Activated T-cell treated with anti-CD3 and anti-CD28 coated beads, Interleukin-2, amount 50 U/mL, for 24 hours (primary cell): ENCODE measurements at regions not wholly inside any gene's neighbourhood (a gene's known extent, or its start where the extent isn't known, plus 50 kb on each side); places are given as distances from the start of the nearest gene placed in this dataset.
"Not testable (repeated sequence)": the region's sequence is repeated elsewhere in the genome, so short reads cannot be mapped to it uniquely, and the experiment has no call there.

Source experiments
- DNase-seq: peaks from one replicate; pipeline ENCODE4 v3.0.0-alpha.2; 2020
- H3K27ac Mint-ChIP-seq: 2 replicates; pipeline ENCODE4 v1.8.0; 2020; ENCODE audit warnings: mild to moderate bottlenecking, mixed read lengths
- H3K27me3 Mint-ChIP-seq: 2 replicates; pipeline ENCODE4 v1.8.0; 2020; ENCODE audit warnings: mixed read lengths
- H3K36me3 Mint-ChIP-seq: 2 replicates; pipeline ENCODE4 v1.8.0; 2020; ENCODE audit warnings: low read depth, mixed read lengths
- H3K4me1 Mint-ChIP-seq: 2 replicates; pipeline ENCODE4 v1.8.0; 2020; ENCODE audit warnings: low read depth, mixed read lengths
- H3K4me3 Mint-ChIP-seq: 2 replicates; pipeline ENCODE4 v1.8.0; 2020; ENCODE audit warnings: mild to moderate bottlenecking, moderate library complexity, mixed read lengths
- H3K9me3 Mint-ChIP-seq: 2 replicates; pipeline ENCODE4 v1.8.0; 2020; ENCODE audit warnings: mixed read lengths

- Mint-ChIP-seq H3K9me3 (no peaks in the 10 kb centered on the region), H3K27ac (no peak overlapping the region), H3K4me3 (no peak overlapping the region), H3K36me3 (no peaks in the 10 kb centered on the region), H3K27me3 (peaks cover 22% of the 10 kb centered on the region), H3K4me1 (no peaks in the 10 kb centered on the region)
- no peak for DNase-seq
Measured at GRCh38 chr16:79946252-79946651, 345.7 kb upstream of the MAF start.

- Mint-ChIP-seq H3K4me1 (no peaks in the 10 kb centered on the region), H3K4me3 (no peak overlapping the region), H3K36me3 (no peaks in the 10 kb centered on the region), H3K27ac (no peak overlapping the region), H3K27me3 (peaks cover 14% of the 10 kb centered on the region), H3K9me3 (no peaks in the 10 kb centered on the region)
- DNase-seq: no peak
Measured at GRCh38 chr16:79943736-79944135, 343.2 kb upstream of the MAF start.

GRCh38 chr16:79938575-79938974 is 338.0 kb upstream of the MAF start:
- Mint-ChIP-seq H3K27me3 (peaks cover 3% of the 10 kb centered on the region), H3K36me3 (no peaks in the 10 kb centered on the region), H3K27ac (no peak overlapping the region), H3K4me1 (no peaks in the 10 kb centered on the region), H3K4me3 (no peak overlapping the region), H3K9me3 (no peaks in the 10 kb centered on the region)
- DNase-seq: no peak

- not testable (repeated sequence) for H3K9me3 Mint-ChIP-seq, H3K27me3 Mint-ChIP-seq, H3K36me3 Mint-ChIP-seq, H3K4me3 Mint-ChIP-seq, H3K27ac Mint-ChIP-seq, H3K4me1 Mint-ChIP-seq, DNase-seq
Measured at GRCh38 chr16:79937671-79938070, 337.1 kb upstream of the MAF start.

- Mint-ChIP-seq H3K27ac (no peak overlapping the region), H3K27me3 (no peaks in the 10 kb centered on the region), H3K4me1 (no peaks in the 10 kb centered on the region), H3K4me3 (no peak overlapping the region), H3K36me3 (no peaks in the 10 kb centered on the region), H3K9me3 (no peaks in the 10 kb centered on the region)
- no peak for DNase-seq
Measured at GRCh38 chr16:79933603-79934002, 333.1 kb upstream of the MAF start.

- Mint-ChIP-seq H3K27me3 (no peaks in the 10 kb centered on the region), H3K4me3 (no peak overlapping the region), H3K27ac (no peak overlapping the region), H3K9me3 (no peaks in the 10 kb centered on the region), H3K36me3 (no peaks in the 10 kb centered on the region), H3K4me1 (no peaks in the 10 kb centered on the region)
- DNase-seq: no peak
Measured at GRCh38 chr16:79932572-79932971, 332.0 kb upstream of the MAF start.

- Mint-ChIP-seq H3K27ac (no peak overlapping the region), H3K27me3 (no peaks in the 10 kb centered on the region), H3K36me3 (no peaks in the 10 kb centered on the region), H3K4me1 (no peaks in the 10 kb centered on the region), H3K9me3 (no peaks in the 10 kb centered on the region), H3K4me3 (no peak overlapping the region)
- DNase-seq: no peak
Measured at GRCh38 chr16:79931721-79932120, 331.2 kb upstream of the MAF start.

- Mint-ChIP-seq H3K27me3 (no peaks in the 10 kb centered on the region), H3K4me3 (no peak overlapping the region), H3K27ac (no peak overlapping the region), H3K4me1 (no peaks in the 10 kb centered on the region), H3K9me3 (no peaks in the 10 kb centered on the region), H3K36me3 (no peaks in the 10 kb centered on the region)
- DNase-seq: no peak
Measured at GRCh38 chr16:79929260-79929965, 328.9 kb upstream of the MAF start.

- Mint-ChIP-seq H3K4me1 (no peaks in the 10 kb centered on the region), H3K27ac (no peak overlapping the region), H3K4me3 (no peak overlapping the region), H3K36me3 (no peaks in the 10 kb centered on the region), H3K27me3 (no peaks in the 10 kb centered on the region), H3K9me3 (no peaks in the 10 kb centered on the region)
- DNase-seq: no peak
Measured at GRCh38 chr16:79928142-79928873, 327.8 kb upstream of the MAF start.

- H3K27me3 Mint-ChIP-seq: no peaks in the 10 kb centered on the region
- no peaks in the 10 kb centered on the region for H3K9me3 Mint-ChIP-seq
- H3K4me1 Mint-ChIP-seq: no peaks in the 10 kb centered on the region
- H3K4me3 Mint-ChIP-seq: no peak overlapping the region
- H3K36me3 Mint-ChIP-seq: no peaks in the 10 kb centered on the region
- H3K27ac Mint-ChIP-seq: no peak overlapping the region
- DNase-seq: no peak
Measured at GRCh38 chr16:79926451-79927205, 326.1 kb upstream of the MAF start.

- no peak for DNase-seq
- Mint-ChIP-seq H3K9me3 (no peaks in the 10 kb centered on the region), H3K36me3 (no peaks in the 10 kb centered on the region), H3K4me3 (no peak overlapping the region), H3K27ac (no peak overlapping the region), H3K27me3 (peaks cover 5% of the 10 kb centered on the region), H3K4me1 (no peaks in the 10 kb centered on the region)
Measured at GRCh38 chr16:79923431-79923830, 322.9 kb upstream of the MAF start.

GRCh38 chr16:79920685-79921084 is 320.1 kb upstream of the MAF start:
- no peak overlapping the region for H3K4me3 Mint-ChIP-seq
- no peaks in the 10 kb centered on the region for H3K4me1 Mint-ChIP-seq
- peaks cover 5% of the 10 kb centered on the region for H3K27me3 Mint-ChIP-seq
- no peak overlapping the region for H3K27ac Mint-ChIP-seq
- no peaks in the 10 kb centered on the region for H3K9me3 Mint-ChIP-seq
- no peak for DNase-seq
- no peaks in the 10 kb centered on the region for H3K36me3 Mint-ChIP-seq

- no peak overlapping the region for H3K4me3 Mint-ChIP-seq
- no peaks in the 10 kb centered on the region for H3K36me3 Mint-ChIP-seq
- DNase-seq: no peak
- H3K27me3 Mint-ChIP-seq: peaks cover 12% of the 10 kb centered on the region
- H3K9me3 Mint-ChIP-seq: no peaks in the 10 kb centered on the region
- no peak overlapping the region for H3K27ac Mint-ChIP-seq
- no peaks in the 10 kb centered on the region for H3K4me1 Mint-ChIP-seq
Measured at GRCh38 chr16:79918916-79919315, 318.4 kb upstream of the MAF start.

GRCh38 chr16:79915761-79916160 is 315.2 kb upstream of the MAF start:
- no peak overlapping the region for H3K4me3 Mint-ChIP-seq

More at GRCh38 chr16:79915761-79916160, 315.2 kb upstream of the MAF start:
- no peak for DNase-seq
- H3K27me3 Mint-ChIP-seq: peaks cover 11% of the 10 kb centered on the region
- H3K9me3 Mint-ChIP-seq: no peaks in the 10 kb centered on the region
- no peaks in the 10 kb centered on the region for H3K4me1 Mint-ChIP-seq
- H3K36me3 Mint-ChIP-seq: no peaks in the 10 kb centered on the region
- H3K27ac Mint-ChIP-seq: no peak overlapping the region
